PC-3 (cell line): ENCODE measurements at regions not wholly inside any gene's neighbourhood (a gene's known extent, or its start where the extent isn't known, plus 50 kb on each side); places are given as distances from the start of the nearest gene placed in this dataset.

ENCODE experiments used
- EZH2 ChIP-seq: fragments of 300-600 bp; sonication (generic); IDR thresholded peaks from one replicate; pipeline ENCODE4 v1.6.1; 2017; ENCODE audit warnings: antibody characterized with exemption, mild to moderate bottlenecking, low read length; ENCODE audit not compliant: unreplicated experiment
- EZH2phosphoT487 ChIP-seq: fragments of 300-600 bp; sonication (generic); IDR thresholded peaks from 2 replicates; pipeline ENCODE4 v1.6.1; 2018; ENCODE audit warnings: mild to moderate bottlenecking, antibody characterized with exemption, low read length, borderline replicate concordance
- TF ChIP-seq, protein P1 (sequence below): fragments of 300-600 bp; sonication (generic); conservative IDR thresholded peaks from 2 replicates; pipeline ENCODE4 v1.5.1; 2017; ENCODE audit warnings: antibody characterized with exemption, low read depth, mild to moderate bottlenecking, low read length

GRCh38 chr12:20237091-20237490, 131.2 kb upstream of the PDE3A start:
- TF ChIP-seq, protein P1, sequence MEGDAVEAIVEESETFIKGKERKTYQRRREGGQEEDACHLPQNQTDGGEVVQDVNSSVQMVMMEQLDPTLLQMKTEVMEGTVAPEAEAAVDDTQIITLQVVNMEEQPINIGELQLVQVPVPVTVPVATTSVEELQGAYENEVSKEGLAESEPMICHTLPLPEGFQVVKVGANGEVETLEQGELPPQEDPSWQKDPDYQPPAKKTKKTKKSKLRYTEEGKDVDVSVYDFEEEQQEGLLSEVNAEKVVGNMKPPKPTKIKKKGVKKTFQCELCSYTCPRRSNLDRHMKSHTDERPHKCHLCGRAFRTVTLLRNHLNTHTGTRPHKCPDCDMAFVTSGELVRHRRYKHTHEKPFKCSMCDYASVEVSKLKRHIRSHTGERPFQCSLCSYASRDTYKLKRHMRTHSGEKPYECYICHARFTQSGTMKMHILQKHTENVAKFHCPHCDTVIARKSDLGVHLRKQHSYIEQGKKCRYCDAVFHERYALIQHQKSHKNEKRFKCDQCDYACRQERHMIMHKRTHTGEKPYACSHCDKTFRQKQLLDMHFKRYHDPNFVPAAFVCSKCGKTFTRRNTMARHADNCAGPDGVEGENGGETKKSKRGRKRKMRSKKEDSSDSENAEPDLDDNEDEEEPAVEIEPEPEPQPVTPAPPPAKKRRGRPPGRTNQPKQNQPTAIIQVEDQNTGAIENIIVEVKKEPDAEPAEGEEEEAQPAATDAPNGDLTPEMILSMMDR: no peak
- TF ChIP-seq EZH2 (no peak), EZH2phosphoT487 (no peak)
